Fibroblast of mammary gland (primary cell): ENCODE measurements at regions not wholly inside any gene's neighbourhood (a gene's known extent, or its start where the extent isn't known, plus 50 kb on each side); places are given as distances from the start of the nearest gene placed in this dataset.

Source experiments
- DNase-seq: peaks from one replicate; pipeline ENCODE4 v3.0.0-alpha.2; 2010; ENCODE audit warnings: low read depth
- H3K4me3 ChIP-seq: 2 replicates; pipeline ENCODE4 v1.5.1; 2011; ENCODE audit warnings: low read depth, mild to moderate bottlenecking, low read length, moderate library complexity; ENCODE audit not compliant: control insufficient read depth
- TF ChIP-seq, protein P1 (sequence below): conservative IDR thresholded peaks from 2 replicates; pipeline ENCODE4 v1.5.1; 2011; ENCODE audit warnings: low read depth, low read length, inconsistent platforms; ENCODE audit not compliant: control insufficient read depth, insufficient read depth

DNA sequence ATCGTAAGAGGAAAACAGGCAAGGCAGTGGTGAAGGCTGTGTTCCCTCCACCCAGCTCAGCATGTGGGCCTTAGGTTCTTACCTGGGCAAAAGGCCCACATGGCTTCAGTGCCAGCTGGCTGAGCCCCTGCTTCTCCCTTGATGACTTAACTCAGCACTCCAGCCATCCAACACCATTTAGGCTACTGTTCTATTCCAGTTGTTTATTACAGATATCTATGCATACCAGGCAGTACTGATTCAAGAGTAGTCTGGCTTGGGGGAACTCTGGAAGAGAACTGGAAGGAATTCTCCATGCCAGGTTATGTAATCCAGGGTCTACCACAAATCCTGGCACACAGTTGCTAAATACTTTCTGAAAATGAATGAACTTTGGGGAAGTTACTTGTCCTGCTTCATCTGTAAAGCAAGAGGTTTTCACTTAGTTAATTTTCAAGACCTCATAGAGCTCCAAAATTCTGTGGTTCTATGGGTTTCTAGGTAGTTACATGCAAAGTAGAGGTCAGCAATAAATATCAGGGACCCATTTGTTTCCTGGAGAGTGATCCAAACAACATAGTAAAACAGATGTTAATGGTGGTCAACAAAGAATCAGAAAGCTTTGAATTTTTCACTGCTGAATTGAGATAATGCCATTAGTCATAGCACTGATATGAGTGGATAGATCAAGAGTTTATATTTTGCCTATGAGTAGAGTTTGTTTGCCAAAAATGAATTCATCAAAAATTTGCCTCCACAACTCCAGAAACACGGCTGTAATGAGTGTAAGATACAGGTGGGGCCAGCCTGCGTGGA, 88.2 kb upstream of the OSMR start:
- DNase-seq, result no peak
- TF ChIP-seq, protein P1, sequence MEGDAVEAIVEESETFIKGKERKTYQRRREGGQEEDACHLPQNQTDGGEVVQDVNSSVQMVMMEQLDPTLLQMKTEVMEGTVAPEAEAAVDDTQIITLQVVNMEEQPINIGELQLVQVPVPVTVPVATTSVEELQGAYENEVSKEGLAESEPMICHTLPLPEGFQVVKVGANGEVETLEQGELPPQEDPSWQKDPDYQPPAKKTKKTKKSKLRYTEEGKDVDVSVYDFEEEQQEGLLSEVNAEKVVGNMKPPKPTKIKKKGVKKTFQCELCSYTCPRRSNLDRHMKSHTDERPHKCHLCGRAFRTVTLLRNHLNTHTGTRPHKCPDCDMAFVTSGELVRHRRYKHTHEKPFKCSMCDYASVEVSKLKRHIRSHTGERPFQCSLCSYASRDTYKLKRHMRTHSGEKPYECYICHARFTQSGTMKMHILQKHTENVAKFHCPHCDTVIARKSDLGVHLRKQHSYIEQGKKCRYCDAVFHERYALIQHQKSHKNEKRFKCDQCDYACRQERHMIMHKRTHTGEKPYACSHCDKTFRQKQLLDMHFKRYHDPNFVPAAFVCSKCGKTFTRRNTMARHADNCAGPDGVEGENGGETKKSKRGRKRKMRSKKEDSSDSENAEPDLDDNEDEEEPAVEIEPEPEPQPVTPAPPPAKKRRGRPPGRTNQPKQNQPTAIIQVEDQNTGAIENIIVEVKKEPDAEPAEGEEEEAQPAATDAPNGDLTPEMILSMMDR, result no peak
- no peak overlapping the region for H3K4me3 ChIP-seq

- TF ChIP-seq, protein P1, result no peak
- DNase-seq, result peak; percentile 46
- no peak overlapping the region for H3K4me3 ChIP-seq
Measured at GRCh38 chr5:38758774-38759600, 86.8 kb upstream of the OSMR start.

DNA sequence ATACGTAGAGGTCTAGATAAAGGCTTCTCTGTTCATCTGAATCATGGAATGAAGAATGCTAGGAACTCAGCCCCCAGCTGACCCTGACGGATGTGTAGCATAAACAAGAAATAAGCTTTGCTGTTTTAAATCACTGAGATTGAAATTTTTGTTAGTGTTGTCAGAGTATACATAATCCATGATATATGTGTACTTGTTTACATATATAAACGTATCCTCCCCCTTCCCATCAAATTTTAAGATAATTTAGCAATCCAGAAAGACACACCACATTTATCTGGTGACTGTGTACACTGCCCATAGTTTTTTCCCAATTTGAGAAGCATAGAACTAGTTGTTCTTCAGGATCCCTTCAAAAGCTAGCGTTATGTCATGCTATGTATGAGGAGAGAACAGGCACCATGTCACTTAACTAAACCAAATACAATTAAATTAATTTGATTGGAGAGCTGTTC, 80.8 kb upstream of the OSMR start:
- no peak overlapping the region for H3K4me3 ChIP-seq
- no peak for DNase-seq
- TF ChIP-seq, protein P1, result no peak

DNA sequence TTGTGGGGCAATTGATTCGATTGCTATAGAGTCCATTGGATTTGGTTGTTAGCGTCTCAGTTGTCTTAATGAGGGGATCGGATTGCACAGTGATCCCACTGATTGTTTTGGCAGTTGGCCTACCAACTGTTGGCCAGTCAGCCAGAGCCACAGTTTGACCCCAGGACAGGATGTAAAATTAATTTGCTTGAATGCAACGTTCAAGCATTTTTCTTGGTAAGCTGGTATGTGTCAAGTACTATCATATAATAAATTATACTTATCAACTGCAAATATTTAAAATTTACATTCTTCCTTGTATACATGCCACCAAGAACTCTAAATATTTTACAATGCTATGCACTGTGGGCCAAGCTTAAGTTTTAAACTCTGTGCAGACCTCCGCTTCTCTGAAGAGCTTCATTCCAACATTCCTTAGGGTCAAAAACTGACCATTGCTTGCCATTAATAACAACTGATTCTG, 80.4 kb upstream of the OSMR start:
- no peak overlapping the region for H3K4me3 ChIP-seq
- TF ChIP-seq, protein P1, result no peak
- DNase-seq, result no peak

DNA sequence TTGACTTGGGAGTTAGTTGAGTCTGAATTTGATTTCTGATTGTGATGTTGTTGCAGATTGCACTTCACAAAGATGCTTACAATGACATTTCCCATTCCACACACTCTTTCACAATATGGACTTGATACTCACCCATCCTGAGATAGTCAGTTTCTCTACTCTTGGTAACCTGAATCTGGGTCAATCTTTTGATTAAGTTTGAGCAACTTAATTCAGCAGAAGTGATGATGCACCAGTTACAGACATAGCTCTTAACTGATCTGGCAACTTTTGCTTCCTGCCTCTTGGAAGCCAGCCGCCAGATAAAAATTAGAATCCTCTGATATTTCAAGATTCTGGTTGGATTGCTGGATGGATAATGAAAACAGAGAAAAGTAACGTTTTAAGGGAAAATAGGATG, 79.7 kb upstream of the OSMR start:
- no peak for DNase-seq
- TF ChIP-seq, protein P1, result no peak
- H3K4me3 ChIP-seq, result no peak overlapping the region

DNA sequence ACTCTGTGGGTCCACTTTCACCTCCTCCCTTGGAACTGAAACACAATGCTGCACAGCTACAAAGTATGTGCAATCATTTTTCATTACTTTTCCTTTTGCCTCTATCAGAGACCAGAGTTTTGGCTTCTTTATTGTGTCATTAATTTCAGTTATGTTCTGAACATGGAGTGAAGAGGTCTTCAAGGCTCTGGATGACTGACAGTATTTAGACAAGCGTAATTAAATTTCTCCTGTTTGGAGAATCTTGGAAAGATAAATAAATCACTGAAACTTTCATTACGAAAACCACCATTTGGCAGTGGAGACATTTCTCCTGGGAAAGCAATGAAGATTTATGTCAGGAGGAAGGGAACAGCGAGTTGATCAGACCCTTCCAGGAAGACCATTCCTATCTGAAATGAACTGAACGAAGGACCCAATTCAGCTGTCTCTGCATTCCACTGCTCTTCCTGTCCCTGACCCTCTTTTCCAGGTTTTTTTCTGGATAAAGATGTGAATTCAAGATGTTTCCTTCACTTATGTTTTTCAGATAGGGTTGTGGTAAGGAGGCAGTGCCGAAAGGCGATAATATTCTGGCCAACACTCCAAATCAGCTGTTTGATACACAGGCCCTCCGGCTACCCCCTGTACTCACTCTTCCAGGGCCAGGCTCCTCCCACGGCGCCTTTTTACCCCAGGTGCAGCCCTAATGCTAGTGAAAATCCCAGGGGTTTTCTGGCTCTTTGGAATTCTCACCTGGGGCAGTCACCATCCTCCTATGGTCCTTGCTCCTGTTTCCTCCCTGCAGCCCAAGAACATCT, 77.2 kb upstream of the OSMR start:
- TF ChIP-seq, protein P1, result no peak
- DNase-seq, result no peak
- H3K4me3 ChIP-seq, result no peak overlapping the region
